Mammary epithelial cell (primary cell): ENCODE measurements at regions not wholly inside any gene's neighbourhood (a gene's known extent, or its start where the extent isn't known, plus 50 kb on each side); places are given as distances from the start of the nearest gene placed in this dataset.

Source experiments
- CTCF ChIP-seq, 2 donors: IDR thresholded peaks in 1 of 2; conservative IDR thresholded peaks in 1 of 2; 2 replicates each; pipeline ENCODE4 v1.5.1; 2011 to 2012; ENCODE audit warnings: inconsistent platforms in 2 of 2, low read length in 2 of 2, mild to moderate bottlenecking in 2 of 2, control low read depth in 1 of 2, low read depth in 1 of 2; ENCODE audit not compliant: insufficient read depth in 1 of 2; ENCODE audit errors: extremely low read depth in 1 of 2
- EZH2 ChIP-seq: IDR thresholded peaks from 2 replicates; pipeline ENCODE4 v1.6.1; 2012; ENCODE audit warnings: low read length, inconsistent platforms, borderline replicate concordance

DNA sequence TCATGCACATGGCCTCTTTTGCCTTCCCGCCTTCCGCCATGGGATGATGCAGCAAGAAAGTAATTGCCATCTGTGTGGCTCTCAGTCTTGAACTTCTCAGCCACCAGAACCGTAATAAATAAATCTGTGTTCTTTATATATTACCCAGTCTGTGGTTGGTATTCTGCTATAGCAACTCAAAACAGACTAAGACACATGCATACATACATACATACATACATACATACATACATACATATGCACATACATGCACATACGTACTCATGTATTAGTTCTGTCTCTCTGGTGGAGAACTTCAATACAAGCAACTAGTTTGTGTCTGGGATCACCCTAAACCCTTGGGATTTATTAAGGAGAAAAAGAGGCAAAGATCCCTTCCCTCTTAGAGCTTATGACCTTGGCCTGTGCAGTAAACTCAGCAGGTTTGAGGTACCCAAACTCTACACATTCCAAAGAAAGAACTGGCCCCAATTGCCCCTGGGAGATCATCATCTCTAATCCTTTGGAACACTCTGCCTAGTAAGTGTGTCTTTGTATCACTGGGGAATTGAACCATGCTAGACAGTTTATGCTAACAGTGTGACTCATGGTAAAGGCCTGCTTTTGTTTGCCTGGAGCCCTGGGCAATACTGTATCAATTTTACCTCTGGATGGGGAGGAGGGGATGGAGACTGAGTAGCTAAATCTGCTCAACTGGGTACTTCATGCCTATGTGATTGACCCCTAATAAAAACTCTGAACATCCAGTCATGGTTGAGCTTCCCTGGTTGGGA, 115.6 kb upstream of the LMCD1 start:
- no peak for TF ChIP-seq CTCF (conservative IDR thresholded peaks at IDR 0.05 in 1 of 2, IDR thresholded peaks at IDR 0.05 in 1 of 2; ENCODE audit: extremely low read depth in 1 of 2, insufficient read depth in 1 of 2, low read depth in 1 of 2, low read length in 2 of 2)
- no peak for TF ChIP-seq EZH2
